HG02943 (cell line): ENCODE measurements at regions not wholly inside any gene's neighbourhood (a gene's known extent, or its start where the extent isn't known, plus 50 kb on each side); places are given as distances from the start of the nearest gene placed in this dataset.

ENCODE experiments used
- ATAC-seq: cut with Tn5 transposase; IDR thresholded peaks from one replicate; pipeline ENCODE4 v1.9.1; 2021; ENCODE audit warnings: mild to moderate bottlenecking, low read depth, moderate library complexity; ENCODE audit not compliant: unreplicated experiment

GRCh38 chr1:96991261-96991660 lies 269.7 kb downstream of the PTBP2 start:
- ATAC-seq, result no peak

DNA sequence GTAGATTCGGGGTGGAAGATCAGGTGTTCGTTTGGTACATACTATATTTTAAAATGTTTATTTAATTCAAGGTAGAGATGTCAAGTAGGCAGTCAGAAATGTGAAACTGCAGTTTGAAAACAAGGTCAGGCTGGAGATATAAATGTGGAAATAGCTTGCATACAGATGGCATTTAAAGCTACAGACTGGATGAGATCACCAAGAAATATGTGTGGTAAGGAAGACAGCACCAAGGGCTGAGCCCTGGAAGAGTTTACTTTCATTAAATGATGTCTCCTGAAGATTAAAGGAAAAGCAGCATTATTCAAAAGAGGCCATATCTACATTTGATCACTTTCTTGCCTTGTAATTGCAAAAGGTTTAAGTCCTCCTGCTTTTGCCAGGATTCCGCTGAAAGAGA lies 271.3 kb downstream of the PTBP2 start:
- no peak for ATAC-seq

DNA sequence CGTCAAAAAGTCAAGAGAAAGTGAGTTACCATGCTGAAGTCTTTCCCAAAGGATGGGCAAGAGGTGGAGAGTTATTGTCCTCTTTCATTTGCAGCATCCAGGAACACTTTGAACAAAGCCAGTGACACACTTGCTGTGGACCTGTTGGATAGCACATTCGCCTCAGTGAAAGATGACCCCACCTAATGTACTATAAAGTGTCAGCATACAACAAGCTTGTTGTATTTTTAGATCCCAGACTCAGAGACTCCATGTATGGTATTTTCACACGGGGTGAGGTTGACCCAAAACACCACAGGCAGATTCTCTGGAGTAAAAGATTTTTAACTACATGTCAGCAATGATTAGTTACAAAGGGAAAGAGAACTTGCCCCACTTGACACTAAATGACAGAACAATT lies 273.8 kb downstream of the PTBP2 start:
- no peak for ATAC-seq

DNA sequence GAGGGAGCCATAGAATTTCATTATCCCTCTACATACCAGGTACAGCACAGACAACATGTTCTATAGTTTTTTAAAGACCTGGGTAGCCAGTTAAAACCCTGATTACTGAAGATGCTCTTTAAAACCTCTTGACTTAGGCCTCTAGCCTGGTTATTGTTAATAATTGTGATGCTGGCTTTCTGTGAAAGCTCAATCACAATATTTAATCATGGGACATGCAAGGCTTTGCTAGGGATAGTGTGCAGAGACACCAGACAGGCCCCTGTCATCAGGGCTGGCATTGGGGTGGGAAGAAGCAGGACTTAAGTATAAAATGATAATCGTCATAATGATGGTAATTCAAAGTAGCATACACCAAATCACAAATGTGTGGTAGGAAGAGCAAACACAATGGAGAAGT lies 274.4 kb downstream of the PTBP2 start:
- ATAC-seq, result no peak

GRCh38 chr1:96997717-96998116 lies 276.1 kb downstream of the PTBP2 start:
- no peak for ATAC-seq

GRCh38 chr1:96998466-96998865 lies 276.9 kb downstream of the PTBP2 start:
- ATAC-seq, result no peak

DNA sequence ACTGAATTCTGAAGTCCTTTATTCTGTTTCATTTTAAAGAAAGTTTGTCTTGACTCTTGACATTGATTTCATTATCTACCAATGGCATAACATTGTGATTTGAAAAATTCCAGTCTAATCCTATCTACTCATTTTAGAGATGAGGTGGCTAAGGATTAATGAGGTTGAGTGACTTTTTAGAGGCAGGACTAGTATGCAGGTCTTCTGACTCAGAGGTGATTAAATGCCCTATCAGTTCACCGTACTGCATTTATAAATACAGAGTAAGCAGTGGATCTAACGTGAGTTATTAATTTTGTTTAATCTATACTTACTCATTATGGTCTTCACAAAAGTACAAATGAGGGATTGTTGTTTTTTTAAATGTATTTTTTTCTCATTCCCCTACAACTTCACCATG lies 277.6 kb downstream of the PTBP2 start:
- no peak for ATAC-seq

DNA sequence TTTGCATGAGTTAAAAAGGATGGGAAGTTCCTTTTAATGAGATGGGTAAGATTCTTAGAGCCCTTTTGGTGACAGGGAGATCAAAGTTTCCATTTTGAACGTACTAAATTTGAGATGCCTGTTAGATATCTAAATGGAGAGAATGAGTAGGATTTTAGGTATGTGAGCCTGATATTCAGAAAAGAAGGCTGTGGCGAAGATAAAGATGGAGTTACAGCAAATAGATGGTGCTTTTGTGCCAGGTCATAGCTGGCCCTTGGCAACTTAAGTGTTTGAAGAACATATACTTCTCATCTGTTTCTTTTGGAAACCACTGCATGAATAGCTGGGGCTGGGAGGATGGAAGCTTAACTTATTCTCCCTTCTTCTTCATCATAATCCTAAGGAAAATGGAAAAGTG lies 282.5 kb downstream of the PTBP2 start:
- ATAC-seq, result no peak

DNA sequence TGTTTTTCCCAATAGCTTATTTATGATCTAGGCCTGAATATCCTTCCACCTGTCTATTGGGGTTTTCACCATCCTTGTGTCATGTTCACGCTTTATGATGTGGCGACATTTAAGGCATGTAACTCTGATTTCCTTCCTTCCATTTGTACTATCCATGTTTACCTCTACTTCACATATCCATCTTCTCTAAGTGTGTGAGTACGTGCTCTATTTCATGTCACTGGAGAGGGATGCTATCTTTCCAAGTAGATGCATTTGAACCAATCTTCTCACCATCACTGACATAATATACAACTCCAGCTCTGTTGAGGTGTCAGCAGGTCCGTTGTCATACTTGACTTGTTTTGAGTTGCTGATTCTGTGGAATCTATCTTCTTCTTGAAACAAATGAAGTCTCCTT lies 283.2 kb downstream of the PTBP2 start:
- ATAC-seq, result no peak

DNA sequence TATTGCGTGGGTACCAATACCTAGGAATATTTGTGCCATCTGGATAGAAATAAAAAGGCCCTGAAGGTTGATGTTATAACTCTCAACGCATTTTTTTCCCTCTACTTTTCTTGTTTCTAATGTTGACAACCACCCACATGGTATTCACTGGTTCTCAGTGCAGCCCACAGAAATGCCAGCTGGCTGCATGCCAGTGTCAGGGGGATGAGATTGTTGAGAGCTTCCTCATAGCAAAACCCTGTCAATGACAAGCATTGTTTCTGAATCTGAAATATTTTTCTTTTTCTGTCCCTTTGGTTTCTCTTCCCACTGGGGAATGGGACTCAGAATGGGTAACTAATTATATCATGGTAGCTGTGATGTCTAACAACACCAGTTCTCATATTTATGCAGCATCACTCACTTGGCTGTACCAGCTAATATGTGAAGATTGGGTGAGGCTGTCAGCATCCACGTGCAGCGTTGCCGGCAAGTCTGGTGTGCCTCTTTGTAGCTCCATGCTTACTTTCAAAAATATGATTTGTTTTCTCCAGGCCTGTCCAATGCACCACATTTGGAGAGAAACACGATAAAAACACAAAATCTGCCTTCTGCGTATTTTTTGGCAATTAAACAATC lies 284.6 kb downstream of the PTBP2 start:
- no peak for ATAC-seq

DNA sequence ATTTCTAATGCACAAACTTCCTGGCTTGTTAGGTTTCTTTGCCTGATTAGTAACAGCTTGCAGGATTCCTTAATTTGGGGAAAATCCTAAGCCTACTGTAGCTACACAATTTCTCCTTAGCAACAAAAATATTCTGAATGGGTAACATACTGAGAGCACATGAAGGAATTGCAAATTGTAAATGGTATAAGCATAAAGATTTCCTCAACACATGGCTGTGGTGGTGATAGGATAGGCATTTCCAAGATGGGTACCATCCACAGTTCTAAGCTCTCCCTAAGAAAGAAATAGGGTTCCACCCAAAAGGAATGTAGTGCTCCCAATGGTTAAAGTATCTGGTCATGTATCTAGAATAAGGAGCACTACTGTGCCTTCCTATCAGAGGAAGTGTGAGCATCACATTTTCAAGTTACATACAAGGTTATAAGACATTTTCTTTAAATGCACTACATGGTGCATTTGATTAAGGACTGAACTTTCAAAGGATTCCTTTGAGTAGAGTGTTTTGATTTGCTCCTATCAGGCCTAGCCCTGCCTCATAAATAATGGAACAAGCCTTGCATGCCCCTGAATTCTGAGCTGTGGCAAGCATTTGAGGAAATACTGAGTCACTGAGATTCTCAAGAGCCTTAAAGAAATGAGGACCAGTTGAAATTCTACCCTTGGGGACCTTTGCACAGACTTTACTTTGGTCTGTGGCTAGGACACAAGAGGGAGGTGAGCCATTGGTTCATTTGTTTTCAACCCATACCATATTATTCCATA lies 286.4 kb downstream of the PTBP2 start:
- ATAC-seq, result no peak

GRCh38 chr1:97010566-97011264 lies 289.1 kb downstream of the PTBP2 start:
- ATAC-seq, result no peak

DNA sequence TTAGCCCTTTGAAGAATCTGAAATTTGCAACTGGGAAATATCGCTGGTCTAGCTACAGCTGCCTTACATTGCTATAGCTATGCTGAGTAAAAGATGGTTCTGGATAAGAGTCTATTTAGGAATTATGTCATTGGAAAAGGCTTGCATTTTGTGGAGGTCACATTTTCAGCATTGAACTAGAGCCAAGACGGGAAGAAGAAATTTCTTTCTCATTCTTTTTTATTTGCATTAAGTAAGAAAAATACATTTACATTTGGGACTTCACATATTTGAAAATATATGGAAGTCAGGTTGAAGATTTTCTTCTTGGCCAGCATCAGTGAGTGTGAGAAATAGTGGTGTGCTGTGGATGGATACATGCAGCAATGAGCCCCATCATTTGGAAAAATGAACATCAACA lies 291.6 kb downstream of the PTBP2 start:
- no peak for ATAC-seq

DNA sequence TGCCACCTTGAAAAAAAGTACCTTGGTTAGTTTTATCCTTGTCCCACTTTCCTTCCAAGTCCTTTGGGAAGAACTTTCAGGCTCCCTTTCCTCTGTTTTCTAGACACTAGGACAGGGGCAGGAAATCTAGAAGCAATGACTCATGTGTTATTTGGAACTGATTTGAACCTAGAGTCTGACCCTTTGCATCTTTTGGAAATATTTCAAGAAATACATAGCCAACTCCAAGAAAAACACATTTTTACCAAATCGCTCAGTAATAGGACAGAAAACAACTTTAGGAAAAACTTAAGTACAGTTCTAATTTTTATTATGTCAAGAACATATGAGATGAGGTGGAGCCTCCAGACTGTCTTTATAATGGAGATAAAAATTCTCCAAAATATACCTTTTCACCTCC lies 292.4 kb downstream of the PTBP2 start:
- ATAC-seq, result no peak

GRCh38 chr1:97014426-97014825 lies 292.8 kb downstream of the PTBP2 start:
- ATAC-seq, result no peak

DNA sequence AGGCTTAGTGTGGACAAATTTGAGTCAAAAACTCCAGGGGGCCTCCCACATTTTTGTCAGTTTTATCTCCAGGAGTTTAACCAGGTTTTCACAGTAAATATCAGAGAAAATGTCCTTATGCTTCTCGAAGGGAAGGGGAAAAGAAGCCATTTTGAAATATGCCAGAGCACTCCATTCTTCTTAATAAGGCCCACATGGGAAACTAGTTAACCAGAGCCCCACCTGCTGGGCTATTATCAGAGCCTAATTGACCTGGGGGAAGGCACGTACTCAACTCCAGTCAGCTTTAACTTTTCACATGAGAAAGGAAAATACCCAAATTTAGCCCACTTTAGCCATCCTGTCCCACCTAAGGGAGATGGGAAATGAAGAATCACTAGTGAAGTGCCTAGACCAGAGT lies 296.3 kb downstream of the PTBP2 start:
- no peak for ATAC-seq
